ENCODE measurements at regions not wholly inside any gene's neighbourhood (a gene's known extent, or its start where the extent isn't known, plus 50 kb on each side); places are given as distances from the start of the nearest gene placed in this dataset.

DNA sequence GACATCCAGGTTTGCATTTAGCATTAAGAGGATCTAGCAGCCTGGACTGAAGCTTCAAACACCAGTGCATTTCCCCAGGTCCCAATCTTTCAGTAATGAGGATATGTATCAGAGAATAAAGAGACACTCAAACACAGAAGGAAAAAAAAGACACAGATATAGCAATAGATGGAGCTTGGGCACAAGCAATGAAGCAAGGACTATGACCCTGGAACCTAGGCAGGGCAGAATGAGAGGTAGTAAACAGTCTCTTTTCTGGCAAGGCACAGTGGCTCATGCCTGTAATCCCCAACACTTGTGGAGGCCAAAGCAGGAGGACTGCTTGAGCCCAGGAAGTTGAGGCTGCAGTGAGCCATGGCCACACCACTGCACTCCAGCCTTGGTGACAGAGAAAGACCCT, 80.7 kb upstream of the HNRNPA3 start:
- H3K4me1 ChIP-seq (ENCODE audit: insufficient read depth), result no peaks in the 10 kb centered on the region
- no peak overlapping the region for H3K4me3 ChIP-seq (ENCODE audit: low read depth, low read length)
- no peak overlapping the region for H3K27ac ChIP-seq (ENCODE audit: low read depth)
- DNase-seq (ENCODE audit: extremely low spot score), result no peak
- H3K36me3 ChIP-seq (ENCODE audit: insufficient read depth), result no peaks in the 10 kb centered on the region

DNA sequence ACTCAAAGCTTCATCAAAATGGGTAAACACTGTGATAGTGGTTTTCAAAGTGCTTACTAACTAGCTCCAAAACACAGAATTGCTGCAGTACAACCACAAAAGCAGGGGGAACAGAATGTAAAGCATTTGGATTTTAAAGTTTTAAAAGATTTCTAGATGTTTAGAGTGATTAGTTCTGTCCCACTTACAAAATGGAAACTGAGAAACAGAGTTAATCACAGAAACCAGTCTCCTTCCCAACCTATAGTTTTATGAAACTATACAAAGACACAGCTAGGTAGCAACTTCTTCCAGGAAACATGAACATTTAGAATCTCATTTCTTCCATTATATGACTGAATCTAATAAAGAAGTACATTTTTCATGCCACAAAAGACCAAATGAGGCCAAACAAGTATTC, 73.8 kb upstream of the HNRNPA3 start:
- no peak overlapping the region for H3K27ac ChIP-seq (ENCODE audit: low read depth)
- no peak overlapping the region for H3K4me3 ChIP-seq (ENCODE audit: low read depth, low read length)
- no peaks in the 10 kb centered on the region for H3K4me1 ChIP-seq (ENCODE audit: insufficient read depth)
- no peaks in the 10 kb centered on the region for H3K36me3 ChIP-seq (ENCODE audit: insufficient read depth)
- no peak for DNase-seq (ENCODE audit: extremely low spot score)

DNA sequence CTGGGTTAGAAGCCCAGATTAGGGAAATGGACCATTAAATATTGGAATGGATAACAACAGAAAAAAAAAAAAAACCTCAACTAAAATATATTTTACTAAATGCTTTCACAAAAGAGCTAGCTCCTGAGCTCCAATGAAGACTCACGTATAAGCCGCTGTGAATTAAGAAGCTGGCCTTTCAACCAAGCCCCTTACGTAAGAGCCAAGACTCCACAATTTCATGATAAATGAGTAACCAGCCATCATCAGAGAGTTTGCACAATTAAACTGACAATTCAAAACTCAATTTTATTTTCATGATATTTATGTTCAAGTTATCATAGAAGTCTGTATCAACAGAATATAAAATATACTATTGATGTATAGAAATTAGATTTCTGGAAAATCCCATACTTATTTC, 70.7 kb upstream of the HNRNPA3 start:
- DNase-seq (ENCODE audit: extremely low spot score), result no peak
- H3K4me1 ChIP-seq (ENCODE audit: insufficient read depth), result no peaks in the 10 kb centered on the region
- WGBS, result 91% methylated on average over 3 of the region's 3 CpGs
- no peak overlapping the region for H3K4me3 ChIP-seq (ENCODE audit: low read depth, low read length)
- H3K27ac ChIP-seq (ENCODE audit: low read depth), result no peak overlapping the region
- H3K36me3 ChIP-seq (ENCODE audit: insufficient read depth), result no peaks in the 10 kb centered on the region

DNA sequence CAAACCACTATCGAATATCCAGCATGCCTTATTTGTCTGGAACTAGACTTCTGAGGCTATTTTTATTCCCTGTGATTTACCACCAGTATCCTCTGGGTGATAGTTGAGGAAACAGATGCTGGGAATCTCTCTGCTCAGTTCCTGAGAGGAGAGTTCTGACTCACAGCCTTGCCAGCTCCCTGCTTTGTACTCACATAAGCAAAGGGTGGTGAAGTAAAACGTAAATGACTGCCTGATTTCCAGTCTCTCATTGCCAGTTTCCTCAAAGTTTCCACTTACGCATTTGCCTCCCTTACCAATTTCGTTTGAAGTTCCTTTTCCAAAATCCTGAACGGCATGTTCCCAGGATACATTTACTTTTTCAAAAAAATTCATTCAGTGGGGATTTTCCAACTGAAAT, 69.2 kb upstream of the HNRNPA3 start:
- Histone ChIP-seq H3K4me3 (ENCODE audit: low read depth, low read length) (no peak overlapping the region), H3K27ac (ENCODE audit: low read depth) (no peak overlapping the region), H3K4me1 (ENCODE audit: insufficient read depth) (no peaks in the 10 kb centered on the region), H3K36me3 (ENCODE audit: insufficient read depth) (no peaks in the 10 kb centered on the region)
- WGBS, result 31% methylated on average over 5 of the region's 5 CpGs
- no peak for DNase-seq (ENCODE audit: extremely low spot score)

DNA sequence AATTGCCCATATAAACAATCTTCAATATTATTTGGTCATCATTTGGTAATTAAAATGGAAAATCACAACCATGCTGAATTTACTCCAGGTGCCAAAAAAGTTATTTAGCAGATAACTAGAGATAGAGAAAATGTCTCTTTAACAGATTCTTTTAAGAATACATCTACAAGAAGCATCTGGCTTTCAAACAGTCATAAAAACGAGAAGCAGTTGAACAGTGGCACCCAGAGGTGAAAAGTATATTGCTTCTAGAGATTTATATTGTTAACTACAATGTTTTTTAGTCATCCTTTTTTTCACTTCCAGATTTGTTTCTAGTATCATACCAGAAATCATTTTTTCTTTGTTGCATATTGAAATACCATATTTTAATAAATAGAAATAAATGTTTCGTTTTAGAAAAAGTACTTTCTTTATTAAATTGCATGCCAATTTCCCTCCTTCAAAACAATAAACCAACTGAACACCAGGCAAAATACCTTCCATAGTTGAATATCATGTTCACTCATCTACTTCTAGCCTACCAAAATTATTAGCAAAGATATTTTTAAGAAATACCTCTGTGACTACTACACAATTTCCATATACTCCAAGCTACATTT, 65.4 kb upstream of the HNRNPA3 start:
- H3K36me3 ChIP-seq (ENCODE audit: insufficient read depth), result no peaks in the 10 kb centered on the region
- DNase-seq (ENCODE audit: extremely low spot score), result peak; percentile 46
- no peaks in the 10 kb centered on the region for H3K4me1 ChIP-seq (ENCODE audit: insufficient read depth)
- WGBS, result 5% methylated on average over 2 of the region's 2 CpGs
- H3K4me3 ChIP-seq (ENCODE audit: low read depth, low read length), result no peak overlapping the region
- H3K27ac ChIP-seq (ENCODE audit: low read depth), result no peak overlapping the region

DNA sequence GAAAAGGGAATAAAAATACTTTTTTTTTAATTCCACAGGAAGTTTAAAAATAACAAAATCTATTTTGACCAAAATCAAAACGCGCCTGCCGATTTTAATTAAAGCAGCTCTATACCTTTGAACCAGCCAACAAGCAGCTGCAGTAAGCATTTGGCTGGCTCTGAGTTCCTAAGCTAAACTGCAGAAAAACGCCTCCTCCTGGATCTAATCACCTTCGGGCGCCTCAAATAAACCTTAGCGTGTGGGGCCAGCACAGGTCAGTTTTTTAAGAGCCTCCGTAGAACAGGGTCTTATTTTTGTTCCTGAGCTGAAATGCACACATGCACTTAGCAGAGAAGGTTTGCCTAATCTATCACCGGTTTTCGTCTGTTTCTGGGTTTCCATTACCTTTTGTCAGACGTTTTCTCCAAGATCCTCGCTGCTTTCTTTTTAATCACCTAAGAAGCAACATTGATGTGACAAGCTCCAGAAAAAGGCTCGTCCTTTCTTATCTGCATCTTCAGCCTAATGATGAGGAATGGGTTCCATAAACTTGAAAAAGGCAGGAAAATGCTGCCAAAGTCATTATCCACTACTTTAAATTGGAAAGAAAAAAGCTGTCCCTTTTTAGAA, 64.7 kb upstream of the HNRNPA3 start:
- Histone ChIP-seq H3K4me1 (ENCODE audit: insufficient read depth) (no peaks in the 10 kb centered on the region), H3K27ac (ENCODE audit: low read depth) (no peak overlapping the region), H3K36me3 (ENCODE audit: insufficient read depth) (no peaks in the 10 kb centered on the region), H3K4me3 (ENCODE audit: low read depth, low read length) (peak overlapping the region; percentile 8)
- DNase-seq (ENCODE audit: extremely low spot score), result no peak
- 22% methylated on average over 13 of the region's 13 CpGs for WGBS

DNA sequence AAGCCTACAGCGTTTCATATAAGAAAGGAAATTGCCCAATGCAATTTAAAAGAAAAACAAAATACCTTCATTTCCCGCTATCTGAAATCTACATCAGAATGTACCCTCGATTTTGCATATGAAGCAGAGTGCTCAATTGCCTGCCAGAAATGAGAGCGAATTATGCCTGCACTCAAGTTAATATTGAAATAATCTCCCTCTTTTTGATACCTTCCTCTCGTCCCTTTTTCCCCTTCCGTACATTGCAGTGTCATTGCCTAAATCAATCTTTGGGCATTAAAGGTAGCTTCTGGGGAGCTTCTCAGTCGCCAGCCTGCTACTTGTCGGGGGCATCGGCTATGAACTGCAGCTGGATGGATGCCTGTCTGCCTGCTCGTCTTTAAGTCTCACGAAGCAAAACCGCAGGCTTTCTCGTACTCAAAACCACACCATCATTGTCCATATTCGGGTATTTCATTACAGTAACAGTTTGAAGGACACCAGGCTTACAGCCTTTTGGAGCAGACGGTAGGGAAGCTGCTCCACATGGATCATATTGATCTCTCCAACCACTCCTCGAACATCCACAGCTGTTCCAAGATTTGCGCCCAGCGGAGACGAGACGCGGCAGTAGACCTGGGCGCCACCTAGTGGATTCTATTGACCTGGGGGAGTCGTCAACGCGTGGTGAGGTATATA, 64.0 kb upstream of the HNRNPA3 start:
- WGBS, result 2% methylated on average over 25 of the region's 25 CpGs
- Histone ChIP-seq H3K4me1 (ENCODE audit: insufficient read depth) (no peaks in the 10 kb centered on the region), H3K4me3 (ENCODE audit: low read depth, low read length) (peak overlapping the region; percentile 23), H3K36me3 (ENCODE audit: insufficient read depth) (no peaks in the 10 kb centered on the region), H3K27ac (ENCODE audit: low read depth) (no peak overlapping the region)
- peak; percentile 66 for DNase-seq (ENCODE audit: extremely low spot score)

DNA sequence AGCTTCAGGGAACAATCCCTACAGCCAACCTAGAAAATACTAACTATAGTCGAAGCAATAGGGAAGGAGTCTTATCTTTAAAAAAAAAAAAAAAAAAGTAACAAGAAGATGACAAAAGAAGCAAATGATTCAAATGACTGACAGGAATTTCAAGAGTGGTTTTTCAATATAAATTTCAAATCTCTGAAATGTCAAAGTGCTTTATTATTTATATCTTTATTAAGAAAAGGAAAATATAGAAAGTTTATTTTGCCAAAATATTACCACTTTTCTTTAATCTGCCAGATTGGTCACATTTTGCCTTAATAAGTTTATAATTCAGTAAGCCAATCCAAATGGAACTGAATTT, 63.5 kb upstream of the HNRNPA3 start:
- Histone ChIP-seq H3K4me1 (ENCODE audit: insufficient read depth) (no peaks in the 10 kb centered on the region), H3K4me3 (ENCODE audit: low read depth, low read length) (peak overlapping the region; percentile 23), H3K36me3 (ENCODE audit: insufficient read depth) (no peaks in the 10 kb centered on the region), H3K27ac (ENCODE audit: low read depth) (no peak overlapping the region)
- no peak for DNase-seq (ENCODE audit: extremely low spot score)
- WGBS, result 4% methylated on average over 1 of the region's 1 CpG

DNA sequence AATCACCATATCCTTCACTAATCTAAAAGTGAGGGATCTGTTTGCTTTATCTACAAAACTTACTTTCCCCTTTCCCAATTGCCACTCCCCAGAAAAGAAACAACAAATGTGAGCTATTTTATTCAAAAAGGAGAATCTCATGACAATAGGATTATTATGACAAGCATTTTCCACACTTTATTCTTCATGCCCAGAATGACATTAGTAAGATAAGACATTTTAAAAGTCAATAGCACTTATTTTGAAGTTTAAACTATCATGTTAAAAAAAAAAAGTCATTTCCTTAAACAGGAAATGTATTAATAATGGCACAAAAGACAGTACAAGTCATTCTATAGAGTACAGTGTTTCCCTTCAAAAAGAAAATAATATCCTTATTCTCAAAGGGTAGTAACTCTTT, 58.8 kb upstream of the HNRNPA3 start:
- no peaks in the 10 kb centered on the region for H3K4me1 ChIP-seq (ENCODE audit: insufficient read depth)
- no peak for DNase-seq (ENCODE audit: extremely low spot score)
- H3K27ac ChIP-seq (ENCODE audit: low read depth), result no peak overlapping the region
- H3K36me3 ChIP-seq (ENCODE audit: insufficient read depth), result no peaks in the 10 kb centered on the region
- H3K4me3 ChIP-seq (ENCODE audit: low read depth, low read length), result no peak overlapping the region

DNA sequence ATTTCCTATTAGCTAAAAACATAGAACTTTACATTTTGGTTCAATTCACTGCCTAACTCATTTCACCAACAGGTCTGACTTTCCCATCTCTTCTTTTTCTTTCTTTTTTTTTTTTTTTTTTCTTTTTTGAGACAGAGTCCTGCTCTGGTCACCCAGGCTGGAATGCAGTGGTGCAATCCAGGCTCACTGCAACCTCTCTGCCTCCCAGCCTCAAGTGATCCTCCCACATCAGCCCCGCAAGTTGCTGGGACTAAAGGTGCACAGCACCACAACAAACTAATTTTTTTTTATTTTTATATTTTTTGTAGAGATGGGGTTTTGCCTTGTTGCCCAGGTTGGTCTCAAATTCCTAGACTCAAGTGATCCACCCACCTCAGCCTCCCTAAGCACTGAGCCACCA, 57.8 kb upstream of the HNRNPA3 start:
- WGBS, result 86% methylated on average over 1 of the region's 1 CpG
- Histone ChIP-seq H3K36me3 (ENCODE audit: insufficient read depth) (no peaks in the 10 kb centered on the region), H3K4me1 (ENCODE audit: insufficient read depth) (no peaks in the 10 kb centered on the region), H3K4me3 (ENCODE audit: low read depth, low read length) (no peak overlapping the region), H3K27ac (ENCODE audit: low read depth) (no peak overlapping the region)
- DNase-seq (ENCODE audit: extremely low spot score), result no peak

DNA sequence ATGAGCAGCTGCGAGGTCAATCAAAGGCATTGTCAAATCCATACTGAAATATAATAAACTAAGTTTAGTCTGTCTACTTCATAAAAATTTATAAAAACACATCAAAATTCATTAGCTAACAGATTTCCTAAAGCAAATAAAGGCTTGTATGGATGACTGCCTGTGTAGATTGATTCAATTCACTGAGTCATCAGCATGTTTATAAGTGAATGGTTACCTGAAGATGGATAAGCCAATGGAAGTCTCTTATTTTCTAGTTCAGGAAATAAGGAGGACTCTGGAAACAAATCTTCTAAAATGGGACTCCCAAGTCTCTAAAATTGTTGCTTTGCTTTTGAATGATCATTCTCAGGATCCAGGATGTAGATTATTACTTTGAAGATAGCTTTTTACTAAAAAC, 57.0 kb upstream of the HNRNPA3 start:
- H3K36me3 ChIP-seq (ENCODE audit: insufficient read depth), result no peaks in the 10 kb centered on the region
- H3K4me1 ChIP-seq (ENCODE audit: insufficient read depth), result no peaks in the 10 kb centered on the region
- no peak for DNase-seq (ENCODE audit: extremely low spot score)
- 98% methylated on average over 1 of the region's 1 CpG for WGBS
- no peak overlapping the region for H3K4me3 ChIP-seq (ENCODE audit: low read depth, low read length)
- no peak overlapping the region for H3K27ac ChIP-seq (ENCODE audit: low read depth)

DNA sequence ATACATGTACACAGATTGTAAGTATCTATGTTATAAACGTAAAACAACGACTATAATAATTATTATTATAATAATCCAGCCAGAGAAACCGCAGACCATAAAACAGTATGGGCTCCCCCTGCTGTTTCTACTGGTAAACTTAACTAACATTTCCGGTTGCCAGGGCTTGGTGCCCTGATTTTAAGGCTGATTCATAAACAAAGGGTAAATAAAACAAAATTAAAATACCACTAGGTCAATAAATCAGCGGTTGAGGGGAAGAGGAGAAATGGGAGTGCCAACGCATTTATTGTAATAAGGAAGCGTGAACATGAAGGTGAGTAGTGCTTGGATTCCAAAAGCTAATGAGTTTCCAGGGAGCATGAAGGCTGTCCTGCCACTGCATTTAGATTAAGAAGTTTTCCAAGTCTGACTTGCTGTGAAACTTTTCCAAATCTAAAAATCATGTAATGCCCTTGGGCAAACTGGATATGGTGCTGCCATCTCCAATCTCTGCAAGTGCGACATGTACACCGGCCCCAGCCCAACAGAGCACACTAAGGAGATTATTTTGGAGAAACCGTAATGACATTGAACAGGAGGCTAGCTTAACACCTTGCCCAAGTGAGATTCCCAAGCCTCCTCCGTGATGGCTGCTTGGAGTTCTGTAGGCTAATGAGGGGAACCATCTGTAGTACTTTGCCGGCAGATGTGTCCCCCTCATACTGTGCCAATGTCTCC, 50.7 kb upstream of the HNRNPA3 start:
- no peak for DNase-seq (ENCODE audit: extremely low spot score)
- Histone ChIP-seq H3K4me3 (ENCODE audit: low read depth, low read length) (no peak overlapping the region), H3K36me3 (ENCODE audit: insufficient read depth) (no peaks in the 10 kb centered on the region), H3K27ac (ENCODE audit: low read depth) (no peak overlapping the region), H3K4me1 (ENCODE audit: insufficient read depth) (no peaks in the 10 kb centered on the region)
- whole genome bisulfite sequencing, result 43% methylated on average over 12 of the region's 12 CpGs

Measured in urinary bladder (tissue), 3 donors.